B cell (primary cell): ENCODE measurements at regions not wholly inside any gene's neighbourhood (a gene's known extent, or its start where the extent isn't known, plus 50 kb on each side); places are given as distances from the start of the nearest gene placed in this dataset.

Source experiments
- ATAC-seq: fragments of 200-7000 bp; cut with Tn5 transposase; one replicate; pipeline ENCODE4 v1.10.0; 2021; ENCODE audit warnings: low read depth, mild to moderate bottlenecking, moderate number of reproducible peaks, moderate library complexity
- CTCF ChIA-PET: fragments of 350-600 bp; sonication (Branson Sonifier 250); formaldehyde crosslinking; loops from one replicate; lab custom pipeline; 2021; ENCODE audit warnings: antibody characterized with exemption, inconsistent platforms; lab: Charles Lee
- POLR2A ChIA-PET: fragments of 350-600 bp; sonication (Branson Sonifier 250); formaldehyde crosslinking; loops from one replicate; lab custom pipeline; 2021; ENCODE audit warnings: antibody characterized with exemption; lab: Charles Lee
- DNase-seq: peaks from one replicate; pipeline ENCODE4 v3.0.0; 2013
- H2AFZ ChIP-seq: 2 replicates; pipeline ENCODE4 v1.6.1; 2012; ENCODE audit warnings: mild to moderate bottlenecking, low read depth, low read length; ENCODE audit not compliant: insufficient read depth, poor library complexity, severe bottlenecking
- H3K27ac ChIP-seq, 2 donors: 1 replicate in 1 of 2; 2 replicates in 1 of 2; pipeline ENCODE4 v1.5.1; 2012 to 2013; ENCODE audit warnings: low read length in 2 of 2, mild to moderate bottlenecking in 2 of 2, moderate library complexity in 1 of 2
- H3K27me3 ChIP-seq, 4 experiments: fragments of 200-600 bp in 1 of 4; sonication (generic) in 1 of 4; replicated peaks in 1 of 4; 1 replicate in 2 of 4; 2 replicates in 2 of 4; pipeline versions ENCODE4 v1.6.1 to v1.7.0; 2013 to 2016; ENCODE audit warnings: low read length in 3 of 4, mild to moderate bottlenecking in 2 of 4, mixed read lengths in 1 of 4, moderate library complexity in 1 of 4; ENCODE audit not compliant: insufficient read depth in 4 of 4, control insufficient read depth in 3 of 4; ENCODE audit errors: control extremely low read depth in 1 of 4
- H3K36me3 ChIP-seq, 2 experiments: replicated peaks in 1 of 2; 1 replicate in 1 of 2; 2 replicates in 1 of 2; pipeline versions ENCODE4 v1.6.1 to v1.7.1; 2013; ENCODE audit warnings: low read length in 1 of 2; ENCODE audit not compliant: insufficient read depth in 2 of 2, control insufficient read depth in 1 of 2; ENCODE audit errors: control extremely low read depth in 1 of 2, extremely low read depth in 1 of 2
- H3K4me1 ChIP-seq, 2 donors: fragments of 200-600 bp in 1 of 2; sonication (generic) in 1 of 2; 1 replicate in 1 of 2; 2 replicates in 1 of 2; pipeline versions ENCODE4 v1.5.1 to v1.6.1; 2013 to 2017; ENCODE audit warnings: low read length in 2 of 2; ENCODE audit not compliant: control insufficient read depth in 2 of 2, insufficient read depth in 2 of 2
- H3K4me2 ChIP-seq: replicated peaks from 2 replicates; pipeline ENCODE3; 2012; ENCODE audit warnings: mild to moderate bottlenecking, low read depth, low read length; ENCODE audit not compliant: poor library complexity, severe bottlenecking
- H3K4me3 ChIP-seq, 5 experiments: fragments of 200-600 bp in 1 of 5; sonication (generic) in 1 of 5; 1 replicate in 3 of 5; 2 replicates in 2 of 5; pipeline versions ENCODE4 v1.5.1 to v1.7.0; 2011 to 2016; ENCODE audit warnings: low read length in 4 of 5, mild to moderate bottlenecking in 4 of 5, low read depth in 2 of 5, control low read depth in 1 of 5, moderate library complexity in 1 of 5; ENCODE audit not compliant: insufficient read depth in 1 of 5; ENCODE audit errors: control extremely low read depth in 1 of 5, extremely low read depth in 1 of 5
- H3K79me2 ChIP-seq: fragments of 200-600 bp; sonication (generic); one replicate; pipeline ENCODE4 v1.6.0; 2016; ENCODE audit warnings: low read length; ENCODE audit not compliant: control insufficient read depth, insufficient read depth
- H3K9ac ChIP-seq: fragments of 200-600 bp; sonication (generic); 2 replicates; pipeline ENCODE4 v1.6.1; 2017; ENCODE audit warnings: mild to moderate bottlenecking, low read length, moderate library complexity
- H3K9me3 ChIP-seq, 3 donors: one replicate each; pipeline versions ENCODE4 v1.6.1 to v1.7.1; 2013; ENCODE audit warnings: low read length in 2 of 3; ENCODE audit not compliant: control insufficient read depth in 2 of 3, insufficient read depth in 1 of 3; ENCODE audit errors: control extremely low read depth in 1 of 3
- H4K20me1 ChIP-seq: 2 replicates; pipeline ENCODE4 v1.6.0; 2012; ENCODE audit warnings: mild to moderate bottlenecking, low read length; ENCODE audit not compliant: insufficient read depth, control insufficient read depth, poor library complexity, severe bottlenecking
- H3K27ac Mint-ChIP-seq: one replicate; pipeline ENCODE4 v1.8.0; 2021; ENCODE audit warnings: mixed read lengths
- H3K27me3 Mint-ChIP-seq: one replicate; pipeline ENCODE4 v1.8.0; 2021; ENCODE audit warnings: mixed read lengths
- H3K4me1 Mint-ChIP-seq: one replicate; pipeline ENCODE4 v1.8.0; 2021; ENCODE audit warnings: mixed read lengths
- H3K4me3 Mint-ChIP-seq: one replicate; pipeline ENCODE4 v1.8.0; 2021; ENCODE audit warnings: mixed read lengths
- H3K9me3 Mint-ChIP-seq: one replicate; pipeline ENCODE4 v1.8.0; 2022; ENCODE audit warnings: mixed read lengths; ENCODE audit not compliant: insufficient read depth
- EZH2 ChIP-seq: IDR thresholded peaks from 2 replicates; pipeline ENCODE4 v1.6.1; 2012; ENCODE audit warnings: borderline replicate concordance, low read depth, mild to moderate bottlenecking, moderate library complexity, low read length; ENCODE audit not compliant: insufficient read depth, poor library complexity, severe bottlenecking
- WGBS: methylation state at CpG from one replicate; pipeline ENCODE4 v1.1.5; 2013; ENCODE audit warnings: missing lambda C conversion rate; ENCODE audit not compliant: insufficient coverage; 5-methylcytosine and 5-hydroxymethylcytosine counted together
- intact Hi-C: fragments of 100-400 bp; cut with micrococcal nuclease; formaldehyde crosslinking; loops from one replicate; pipeline ENCODE4 v1.10.0; 2022
- TF ChIP-seq, protein P1 (sequence below): fragments of 200-600 bp; IDR thresholded peaks from one replicate; pipeline ENCODE4 v1.8.0; 2022; ENCODE audit warnings: antibody characterized with exemption, mild to moderate bottlenecking

GRCh38 chr9:117992006-117992405, 287.8 kb downstream of the TLR4 start:
- Histone ChIP-seq H3K36me3 (no peaks in the 10 kb centered on the region), H2AFZ (no peak overlapping the region), H3K4me2 (no peak overlapping the region), H3K79me2 (no peaks in the 10 kb centered on the region), H3K9me3 (no peaks in the 10 kb centered on the region), H3K27me3 (peaks cover 0 to 5% (median 0%) of the 10 kb centered on the region in 4 experiments), H4K20me1 (no peaks in the 10 kb centered on the region), H3K9ac (no peak overlapping the region), H3K27ac (no peak overlapping the region), H3K4me1 (peaks cover 6 to 17% of the 10 kb centered on the region in 2 donors), H3K4me3 (no peak overlapping the region)
- no peaks in the 10 kb centered on the region for H3K9me3 Mint-ChIP-seq
- DNase-seq (no peak), ATAC-seq (no peak)
- ChIA-PET POLR2A (no interaction called here), CTCF (no interaction called here)
- H3K4me3 Mint-ChIP-seq = no peak overlapping the region
- peaks cover 9% of the 10 kb centered on the region for H3K27me3 Mint-ChIP-seq
- H3K4me1 Mint-ChIP-seq = peaks cover 11% of the 10 kb centered on the region
- TF ChIP-seq, protein P1, sequence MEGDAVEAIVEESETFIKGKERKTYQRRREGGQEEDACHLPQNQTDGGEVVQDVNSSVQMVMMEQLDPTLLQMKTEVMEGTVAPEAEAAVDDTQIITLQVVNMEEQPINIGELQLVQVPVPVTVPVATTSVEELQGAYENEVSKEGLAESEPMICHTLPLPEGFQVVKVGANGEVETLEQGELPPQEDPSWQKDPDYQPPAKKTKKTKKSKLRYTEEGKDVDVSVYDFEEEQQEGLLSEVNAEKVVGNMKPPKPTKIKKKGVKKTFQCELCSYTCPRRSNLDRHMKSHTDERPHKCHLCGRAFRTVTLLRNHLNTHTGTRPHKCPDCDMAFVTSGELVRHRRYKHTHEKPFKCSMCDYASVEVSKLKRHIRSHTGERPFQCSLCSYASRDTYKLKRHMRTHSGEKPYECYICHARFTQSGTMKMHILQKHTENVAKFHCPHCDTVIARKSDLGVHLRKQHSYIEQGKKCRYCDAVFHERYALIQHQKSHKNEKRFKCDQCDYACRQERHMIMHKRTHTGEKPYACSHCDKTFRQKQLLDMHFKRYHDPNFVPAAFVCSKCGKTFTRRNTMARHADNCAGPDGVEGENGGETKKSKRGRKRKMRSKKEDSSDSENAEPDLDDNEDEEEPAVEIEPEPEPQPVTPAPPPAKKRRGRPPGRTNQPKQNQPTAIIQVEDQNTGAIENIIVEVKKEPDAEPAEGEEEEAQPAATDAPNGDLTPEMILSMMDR = no peak
- no peak for TF ChIP-seq EZH2
- 15% methylated on average over 5 of the region's 6 CpGs for WGBS
- no peak overlapping the region for H3K27ac Mint-ChIP-seq
- intact Hi-C loops = no loop called here

DNA sequence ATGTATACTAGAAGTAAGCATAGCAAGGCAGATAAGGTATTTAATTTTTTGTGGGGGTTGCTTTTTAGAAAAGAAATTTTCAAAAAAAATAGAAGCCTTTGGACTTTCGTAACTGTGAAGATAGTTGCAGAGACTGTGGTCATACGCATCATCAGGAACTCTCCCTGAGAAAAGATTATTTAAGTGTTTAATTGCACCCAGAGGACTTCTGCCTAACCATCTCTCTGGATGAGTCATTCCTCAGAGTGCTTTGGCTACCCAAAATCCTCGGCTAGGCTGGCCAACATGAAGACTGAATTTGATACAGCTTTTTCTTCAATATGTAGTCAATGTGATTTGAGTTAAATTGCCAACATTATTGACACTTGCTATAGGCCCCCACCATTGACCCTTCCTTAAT, 296.4 kb downstream of the TLR4 start:
- TF ChIP-seq, protein P1 = no peak
- no peak for TF ChIP-seq EZH2
- Mint-ChIP-seq H3K4me1 (no peaks in the 10 kb centered on the region), H3K27me3 (peaks cover 5% of the 10 kb centered on the region), H3K4me3 (no peak overlapping the region), H3K27ac (no peak overlapping the region), H3K9me3 (no peaks in the 10 kb centered on the region)
- Histone ChIP-seq H3K9ac (no peak overlapping the region), H3K27me3 (peaks cover 0 to 3% (median 0%) of the 10 kb centered on the region in 4 experiments), H2AFZ (no peak overlapping the region), H3K4me3 (no peak overlapping the region), H3K36me3 (no peaks in the 10 kb centered on the region), H3K4me2 (no peak overlapping the region), H3K27ac (no peak overlapping the region), H3K79me2 (no peaks in the 10 kb centered on the region), H4K20me1 (no peaks in the 10 kb centered on the region), H3K4me1 (no peaks in the 10 kb centered on the region), H3K9me3 (no peaks in the 10 kb centered on the region)
- ATAC-seq = no peak
- no CpG with 5 or more reads among the region's 3 CpGs for WGBS
- CTCF ChIA-PET = no interaction called here
- no peak for DNase-seq
- intact Hi-C loops = no loop called here
- POLR2A ChIA-PET = no interaction called here
